Mammary epithelial cell (primary cell): ENCODE measurements at regions not wholly inside any gene's neighbourhood (a gene's known extent, or its start where the extent isn't known, plus 50 kb on each side); places are given as distances from the start of the nearest gene placed in this dataset.

Experiments
- EZH2 ChIP-seq: IDR thresholded peaks from 2 replicates; pipeline ENCODE4 v1.6.1; 2012; ENCODE audit warnings: low read length, inconsistent platforms, borderline replicate concordance
- TF ChIP-seq, protein P1 (sequence below), 2 donors: IDR thresholded peaks in 1 of 2; conservative IDR thresholded peaks in 1 of 2; 2 replicates each; pipeline ENCODE4 v1.5.1; 2011 to 2012; ENCODE audit warnings: inconsistent platforms in 2 of 2, low read length in 2 of 2, mild to moderate bottlenecking in 2 of 2, control low read depth in 1 of 2, low read depth in 1 of 2; ENCODE audit not compliant: insufficient read depth in 1 of 2; ENCODE audit errors: extremely low read depth in 1 of 2

DNA sequence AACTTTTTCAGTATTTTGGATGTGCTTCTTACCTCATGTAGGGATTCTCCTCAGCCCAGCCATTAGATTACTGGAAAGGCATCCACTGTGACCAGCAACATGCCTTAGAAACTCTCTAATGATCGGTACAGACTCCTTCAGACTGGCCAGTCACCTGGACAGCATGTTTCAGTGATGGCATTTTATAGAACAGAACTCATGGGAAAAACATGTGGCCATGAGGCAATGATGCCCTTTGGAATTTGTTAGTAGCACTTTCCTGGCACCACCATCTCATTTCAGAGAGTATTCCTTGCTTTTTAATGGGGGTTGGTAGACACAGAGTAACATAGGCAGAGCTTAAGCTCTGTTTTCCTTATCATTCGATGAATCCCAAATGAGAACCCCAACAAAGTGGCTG is 72.1 kb upstream of the FAM98A start:
- TF ChIP-seq, protein P1, sequence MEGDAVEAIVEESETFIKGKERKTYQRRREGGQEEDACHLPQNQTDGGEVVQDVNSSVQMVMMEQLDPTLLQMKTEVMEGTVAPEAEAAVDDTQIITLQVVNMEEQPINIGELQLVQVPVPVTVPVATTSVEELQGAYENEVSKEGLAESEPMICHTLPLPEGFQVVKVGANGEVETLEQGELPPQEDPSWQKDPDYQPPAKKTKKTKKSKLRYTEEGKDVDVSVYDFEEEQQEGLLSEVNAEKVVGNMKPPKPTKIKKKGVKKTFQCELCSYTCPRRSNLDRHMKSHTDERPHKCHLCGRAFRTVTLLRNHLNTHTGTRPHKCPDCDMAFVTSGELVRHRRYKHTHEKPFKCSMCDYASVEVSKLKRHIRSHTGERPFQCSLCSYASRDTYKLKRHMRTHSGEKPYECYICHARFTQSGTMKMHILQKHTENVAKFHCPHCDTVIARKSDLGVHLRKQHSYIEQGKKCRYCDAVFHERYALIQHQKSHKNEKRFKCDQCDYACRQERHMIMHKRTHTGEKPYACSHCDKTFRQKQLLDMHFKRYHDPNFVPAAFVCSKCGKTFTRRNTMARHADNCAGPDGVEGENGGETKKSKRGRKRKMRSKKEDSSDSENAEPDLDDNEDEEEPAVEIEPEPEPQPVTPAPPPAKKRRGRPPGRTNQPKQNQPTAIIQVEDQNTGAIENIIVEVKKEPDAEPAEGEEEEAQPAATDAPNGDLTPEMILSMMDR (conservative IDR thresholded peaks at IDR 0.05 in 1 of 2, IDR thresholded peaks at IDR 0.05 in 1 of 2; ENCODE audit: extremely low read depth in 1 of 2, insufficient read depth in 1 of 2, low read depth in 1 of 2, low read length in 2 of 2) = no peak
- TF ChIP-seq EZH2 = no peak
